AG04450 (cell line): ENCODE measurements at regions not wholly inside any gene's neighbourhood (a gene's known extent, or its start where the extent isn't known, plus 50 kb on each side); places are given as distances from the start of the nearest gene placed in this dataset.

ENCODE experiments used
- CTCF ChIA-PET: fragments of 300-600, 350-600 bp; formaldehyde crosslinking; extraction: SDS; loops from one replicate; lab custom pipeline; 2022; ENCODE audit warnings: antibody characterized with exemption, inconsistent platforms; lab: Charles Lee
- POLR2A ChIA-PET: fragments of 350-600 bp; formaldehyde crosslinking; extraction: SDS; loops from one replicate; lab custom pipeline; 2021; ENCODE audit warnings: antibody characterized with exemption, inconsistent platforms; lab: Yijun Ruan, JAX
- DNase-seq: peaks from one replicate; pipeline ENCODE4 v3.0.0-alpha.2; 2011; ENCODE audit warnings: low read depth, low spot score
- H3K27ac ChIP-seq: one replicate; pipeline ENCODE4 v1.5.1; 2012; ENCODE audit warnings: low read depth, low read length, control low read depth
- H3K27me3 ChIP-seq: one replicate; pipeline ENCODE4 v1.6.0; 2012; ENCODE audit warnings: low read length; ENCODE audit not compliant: control insufficient read depth, insufficient read depth
- H3K4me3 ChIP-seq: 2 replicates; pipeline ENCODE4 v1.5.1; 2011; ENCODE audit warnings: mild to moderate bottlenecking, low read depth, low read length, control low read depth
- H3K9me3 ChIP-seq: 2 replicates; pipeline ENCODE4 v1.5.1; 2012; ENCODE audit warnings: low read length; ENCODE audit not compliant: control insufficient read depth, insufficient read depth
- TF ChIP-seq, protein P1 (sequence below): IDR thresholded peaks from 2 replicates; pipeline ENCODE4 v1.5.1; 2011; ENCODE audit warnings: low read depth, low read length, control low read depth, inconsistent platforms

DNA sequence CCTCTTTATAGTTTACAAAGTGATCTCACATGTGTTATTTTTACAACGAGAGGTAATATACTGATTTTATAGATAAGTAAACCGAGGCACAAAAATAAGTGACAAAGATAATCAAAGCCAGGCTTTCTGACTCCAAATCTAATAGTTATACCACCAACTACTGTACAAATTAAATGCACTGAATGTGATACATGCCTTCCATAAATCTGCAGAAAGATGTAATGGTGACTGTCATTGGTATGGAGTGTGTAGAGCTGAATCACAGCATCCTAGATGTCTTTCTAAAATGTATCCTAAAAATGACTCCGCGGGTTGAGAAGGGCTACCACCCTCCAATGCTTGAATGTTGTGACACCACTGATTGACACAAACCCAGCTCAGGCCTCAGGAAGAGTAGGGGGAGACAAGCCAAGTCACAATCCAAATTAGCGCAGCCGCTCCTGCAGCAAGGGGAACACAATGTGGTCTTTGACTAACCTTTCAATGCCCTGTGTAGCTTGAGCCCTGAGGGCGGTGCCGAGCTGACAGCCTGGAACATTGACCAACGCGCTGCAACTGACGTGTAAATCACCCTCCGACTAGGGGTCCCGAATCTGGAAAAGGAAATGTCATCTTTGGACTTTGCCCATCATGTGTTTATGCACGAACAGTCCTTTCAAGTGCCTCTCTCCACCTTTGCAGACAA is 136.8 kb downstream of the OLIG3 start:
- Histone ChIP-seq H3K9me3 (no peaks in the 10 kb centered on the region), H3K27ac (no peak overlapping the region), H3K4me3 (no peak overlapping the region), H3K27me3 (no peaks in the 10 kb centered on the region)
- CTCF ChIA-PET: no interaction called here
- DNase-seq: no peak
- POLR2A ChIA-PET: no interaction called here
- TF ChIP-seq, protein P1, sequence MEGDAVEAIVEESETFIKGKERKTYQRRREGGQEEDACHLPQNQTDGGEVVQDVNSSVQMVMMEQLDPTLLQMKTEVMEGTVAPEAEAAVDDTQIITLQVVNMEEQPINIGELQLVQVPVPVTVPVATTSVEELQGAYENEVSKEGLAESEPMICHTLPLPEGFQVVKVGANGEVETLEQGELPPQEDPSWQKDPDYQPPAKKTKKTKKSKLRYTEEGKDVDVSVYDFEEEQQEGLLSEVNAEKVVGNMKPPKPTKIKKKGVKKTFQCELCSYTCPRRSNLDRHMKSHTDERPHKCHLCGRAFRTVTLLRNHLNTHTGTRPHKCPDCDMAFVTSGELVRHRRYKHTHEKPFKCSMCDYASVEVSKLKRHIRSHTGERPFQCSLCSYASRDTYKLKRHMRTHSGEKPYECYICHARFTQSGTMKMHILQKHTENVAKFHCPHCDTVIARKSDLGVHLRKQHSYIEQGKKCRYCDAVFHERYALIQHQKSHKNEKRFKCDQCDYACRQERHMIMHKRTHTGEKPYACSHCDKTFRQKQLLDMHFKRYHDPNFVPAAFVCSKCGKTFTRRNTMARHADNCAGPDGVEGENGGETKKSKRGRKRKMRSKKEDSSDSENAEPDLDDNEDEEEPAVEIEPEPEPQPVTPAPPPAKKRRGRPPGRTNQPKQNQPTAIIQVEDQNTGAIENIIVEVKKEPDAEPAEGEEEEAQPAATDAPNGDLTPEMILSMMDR: no peak

DNA sequence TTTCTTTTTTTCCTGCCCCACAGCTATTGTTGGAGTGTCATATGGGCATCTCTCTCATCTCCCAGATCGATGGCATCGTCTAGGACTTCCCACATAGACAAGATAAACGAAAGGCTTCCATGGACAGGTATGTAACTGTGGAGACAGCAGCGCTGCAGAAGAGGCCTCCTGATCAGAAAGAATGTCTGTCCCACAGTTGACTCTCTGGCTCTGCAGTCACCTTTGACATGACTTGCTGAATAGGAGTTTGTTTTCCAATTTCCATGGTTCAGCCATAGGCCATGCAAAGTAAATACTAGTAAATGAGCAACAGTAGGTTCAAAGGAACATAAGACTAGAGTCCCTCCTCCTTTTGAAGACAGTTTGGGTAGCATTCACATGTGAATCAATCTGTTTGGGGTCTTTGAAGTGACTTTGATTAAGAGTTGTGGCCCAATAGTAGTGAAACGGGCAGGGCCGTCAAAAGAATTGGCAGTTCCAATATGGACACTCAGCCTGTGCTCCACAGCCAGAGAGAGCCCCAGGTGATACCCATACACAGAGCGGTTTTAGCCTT is 134.7 kb upstream of the IFNGR1 start:
- TF ChIP-seq, protein P1: no peak
- Histone ChIP-seq H3K4me3 (no peak overlapping the region), H3K27ac (no peak overlapping the region), H3K27me3 (peaks cover 2% of the 10 kb centered on the region), H3K9me3 (no peaks in the 10 kb centered on the region)
- ChIA-PET POLR2A (no interaction called here), CTCF (interaction anchor here (1.2 kb wide), 1 partner anchor 12 kb away, joined by 3 read pairs; no protein-coding TSS in a partner anchor)
- DNase-seq: no peak

DNA sequence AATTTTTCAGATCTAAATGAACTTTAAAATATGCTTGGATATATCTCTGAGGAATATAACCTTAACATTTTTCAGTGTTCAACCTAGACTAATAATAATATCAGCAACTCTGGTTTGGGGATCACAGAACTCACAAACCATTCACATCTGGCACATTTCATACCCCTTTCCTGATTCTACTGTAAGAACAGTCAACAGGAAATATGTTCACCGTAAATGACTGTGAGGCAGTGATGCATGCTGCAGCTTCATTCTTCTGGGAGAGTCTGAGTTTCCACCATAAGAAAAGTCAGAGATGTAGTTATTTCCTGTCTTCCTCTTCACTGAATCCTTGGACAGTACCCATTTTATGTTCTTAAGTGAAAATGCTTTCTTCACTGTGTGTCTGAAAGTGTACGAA is 134.2 kb upstream of the IFNGR1 start:
- DNase-seq: no peak
- Histone ChIP-seq H3K4me3 (no peak overlapping the region), H3K27ac (no peak overlapping the region), H3K9me3 (no peaks in the 10 kb centered on the region), H3K27me3 (peaks cover 2% of the 10 kb centered on the region)
- TF ChIP-seq, protein P1: no peak
- ChIA-PET POLR2A (no interaction called here), CTCF (interaction anchor here (1.2 kb wide), 1 partner anchor 11 kb away, joined by 3 read pairs; no protein-coding TSS in a partner anchor)

DNA sequence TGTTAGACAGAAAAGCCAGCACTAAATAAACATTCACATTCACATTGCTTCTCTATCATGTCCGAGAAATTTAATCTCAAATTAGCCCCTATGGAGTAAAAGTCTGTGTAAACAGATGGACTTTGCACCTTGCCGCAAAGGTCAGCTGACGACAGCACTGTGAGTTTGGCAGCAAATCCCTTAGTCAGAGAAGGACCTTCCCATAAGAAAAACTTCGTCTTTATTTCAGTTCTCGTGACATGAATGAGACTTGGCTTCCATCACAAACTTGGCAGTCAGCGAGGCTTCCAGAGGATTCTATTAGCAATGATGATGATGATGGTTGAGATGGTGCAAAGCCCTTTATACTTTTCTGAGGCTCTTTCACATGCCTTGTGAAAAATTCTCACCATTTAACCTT is 133.7 kb upstream of the IFNGR1 start:
- no peak overlapping the region for H3K4me3 ChIP-seq
- CTCF ChIA-PET: no interaction called here
- DNase-seq: no peak
- POLR2A ChIA-PET: no interaction called here
- H3K9me3 ChIP-seq: no peaks in the 10 kb centered on the region
- TF ChIP-seq, protein P1: no peak
- peaks cover 2% of the 10 kb centered on the region for H3K27me3 ChIP-seq
- no peak overlapping the region for H3K27ac ChIP-seq

DNA sequence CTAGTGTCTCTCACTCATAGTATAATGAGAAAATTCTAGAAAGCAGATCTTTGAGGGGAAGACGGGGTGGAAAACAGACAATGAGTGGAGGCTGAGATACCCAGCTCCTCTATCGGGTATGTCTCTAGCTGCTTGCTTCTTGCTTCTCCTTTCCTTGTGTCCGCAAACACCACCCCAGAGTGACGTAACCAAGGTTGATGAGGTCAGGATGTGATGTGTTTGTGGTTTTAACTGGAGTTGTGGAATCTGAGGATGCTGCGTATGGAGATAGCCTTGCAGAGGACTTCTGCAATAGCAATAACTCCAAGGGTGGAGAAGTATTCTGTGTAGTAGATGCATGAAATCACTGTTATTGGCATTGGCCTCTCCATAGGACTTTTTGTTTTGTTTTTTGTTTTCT is 132.7 kb upstream of the IFNGR1 start:
- DNase-seq: peak; percentile 13
- POLR2A ChIA-PET: no interaction called here
- H3K27ac ChIP-seq: no peak overlapping the region

More for the DNA sequence above, 132.7 kb upstream of the IFNGR1 start:
- Histone ChIP-seq H3K4me3 (no peak overlapping the region), H3K27me3 (peaks cover 2% of the 10 kb centered on the region), H3K9me3 (no peaks in the 10 kb centered on the region)
- TF ChIP-seq, protein P1: no peak
- CTCF ChIA-PET: no interaction called here
